AG09309 (cell line): ENCODE measurements at regions not wholly inside any gene's neighbourhood (a gene's known extent, or its start where the extent isn't known, plus 50 kb on each side); places are given as distances from the start of the nearest gene placed in this dataset.

Experiments used
- DNase-seq: peaks from one replicate; pipeline ENCODE4 v3.0.0-alpha.2; 2010; ENCODE audit warnings: low read depth
- H3K4me3 ChIP-seq: 2 replicates; pipeline ENCODE4 v1.5.1; 2011; ENCODE audit warnings: mild to moderate bottlenecking, low read depth, low read length, moderate library complexity; ENCODE audit not compliant: control insufficient read depth
- TF ChIP-seq, protein P1 (sequence below): IDR thresholded peaks from 2 replicates; pipeline ENCODE4 v1.5.1; 2011; ENCODE audit warnings: mild to moderate bottlenecking, low read depth, low read length, inconsistent platforms; ENCODE audit not compliant: insufficient read depth, control insufficient read depth; ENCODE audit errors: missing control alignments

DNA sequence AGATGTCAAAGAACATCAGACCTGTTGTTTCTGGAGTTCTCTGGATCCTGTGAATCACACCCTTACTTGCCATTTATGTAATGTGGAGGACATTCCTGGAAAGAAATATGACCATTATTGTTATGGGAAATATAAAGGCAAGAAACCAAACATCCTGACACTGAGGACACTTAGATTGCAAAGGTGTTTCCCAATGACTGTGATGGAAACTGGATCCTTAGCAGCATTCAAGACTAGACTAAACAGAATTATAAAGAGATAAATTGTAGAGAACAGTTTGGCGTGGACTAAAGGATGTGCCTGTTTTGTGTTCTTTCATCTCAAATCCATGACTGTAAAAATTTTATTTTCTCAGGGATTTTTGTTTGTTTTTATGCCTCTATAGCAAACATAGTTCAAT, 347.7 kb upstream of the SLC14A2 start:
- TF ChIP-seq, protein P1, sequence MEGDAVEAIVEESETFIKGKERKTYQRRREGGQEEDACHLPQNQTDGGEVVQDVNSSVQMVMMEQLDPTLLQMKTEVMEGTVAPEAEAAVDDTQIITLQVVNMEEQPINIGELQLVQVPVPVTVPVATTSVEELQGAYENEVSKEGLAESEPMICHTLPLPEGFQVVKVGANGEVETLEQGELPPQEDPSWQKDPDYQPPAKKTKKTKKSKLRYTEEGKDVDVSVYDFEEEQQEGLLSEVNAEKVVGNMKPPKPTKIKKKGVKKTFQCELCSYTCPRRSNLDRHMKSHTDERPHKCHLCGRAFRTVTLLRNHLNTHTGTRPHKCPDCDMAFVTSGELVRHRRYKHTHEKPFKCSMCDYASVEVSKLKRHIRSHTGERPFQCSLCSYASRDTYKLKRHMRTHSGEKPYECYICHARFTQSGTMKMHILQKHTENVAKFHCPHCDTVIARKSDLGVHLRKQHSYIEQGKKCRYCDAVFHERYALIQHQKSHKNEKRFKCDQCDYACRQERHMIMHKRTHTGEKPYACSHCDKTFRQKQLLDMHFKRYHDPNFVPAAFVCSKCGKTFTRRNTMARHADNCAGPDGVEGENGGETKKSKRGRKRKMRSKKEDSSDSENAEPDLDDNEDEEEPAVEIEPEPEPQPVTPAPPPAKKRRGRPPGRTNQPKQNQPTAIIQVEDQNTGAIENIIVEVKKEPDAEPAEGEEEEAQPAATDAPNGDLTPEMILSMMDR: no peak
- H3K4me3 ChIP-seq: no peak overlapping the region
- no peak for DNase-seq

GRCh38 chr18:45268583-45268982, 346.7 kb upstream of the SLC14A2 start:
- TF ChIP-seq, protein P1: no peak
- H3K4me3 ChIP-seq: no peak overlapping the region
- no peak for DNase-seq

- TF ChIP-seq, protein P1: no peak
- H3K4me3 ChIP-seq: no peak overlapping the region
- DNase-seq: peak; percentile 63
Observed at GRCh38 chr18:45270289-45270771, 344.9 kb upstream of the SLC14A2 start.

DNA sequence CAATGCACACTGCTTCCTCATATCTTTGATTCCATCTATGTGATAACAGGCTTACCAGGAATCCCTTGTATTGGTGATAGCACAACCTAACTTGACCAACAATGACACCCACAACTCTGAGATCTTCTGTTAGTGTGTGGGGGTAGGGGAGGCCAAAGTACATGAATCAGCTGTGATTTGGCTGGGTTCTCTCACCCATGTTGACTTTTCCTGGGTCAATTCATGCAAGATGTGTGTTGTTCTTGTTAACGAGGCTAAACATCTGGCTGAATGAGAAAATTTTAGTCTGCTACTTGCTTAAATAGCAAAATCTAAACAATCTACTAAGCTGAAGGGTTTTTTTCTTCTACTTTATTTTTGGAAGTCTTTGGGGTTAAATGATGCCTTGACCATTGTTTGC, 341.2 kb upstream of the SLC14A2 start:
- no peak overlapping the region for H3K4me3 ChIP-seq
- TF ChIP-seq, protein P1: no peak
- no peak for DNase-seq

GRCh38 chr18:45275367-45276113, 339.7 kb upstream of the SLC14A2 start:
- TF ChIP-seq, protein P1: peak; percentile 68
- DNase-seq: no peak
- H3K4me3 ChIP-seq: no peak overlapping the region

DNA sequence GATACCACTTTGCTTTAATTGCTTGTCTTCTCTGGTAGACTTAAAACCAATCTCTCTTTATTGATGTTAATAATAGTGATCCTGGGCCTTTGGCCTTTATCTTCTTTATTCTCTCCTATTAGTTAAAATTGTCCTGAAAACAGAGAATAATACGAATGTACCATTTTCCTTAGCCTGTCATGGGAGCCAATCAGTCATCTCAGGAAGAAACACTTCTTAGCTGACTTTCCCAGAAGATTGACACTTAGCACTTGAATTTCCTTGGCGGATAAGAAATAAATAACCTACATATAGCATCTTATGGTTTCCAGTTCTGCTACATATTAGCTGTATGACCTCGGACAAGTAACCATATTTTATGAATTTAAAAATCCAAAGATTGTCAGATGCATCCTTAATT, 338.4 kb upstream of the SLC14A2 start:
- TF ChIP-seq, protein P1: no peak
- no peak for DNase-seq
- no peak overlapping the region for H3K4me3 ChIP-seq

GRCh38 chr18:45277908-45278307, 337.4 kb upstream of the SLC14A2 start:
- H3K4me3 ChIP-seq: no peak overlapping the region
- TF ChIP-seq, protein P1: no peak
- no peak for DNase-seq
